ENCODE measurements at regions not wholly inside any gene's neighbourhood (a gene's known extent, or its start where the extent isn't known, plus 50 kb on each side); places are given as distances from the start of the nearest gene placed in this dataset.

DNA sequence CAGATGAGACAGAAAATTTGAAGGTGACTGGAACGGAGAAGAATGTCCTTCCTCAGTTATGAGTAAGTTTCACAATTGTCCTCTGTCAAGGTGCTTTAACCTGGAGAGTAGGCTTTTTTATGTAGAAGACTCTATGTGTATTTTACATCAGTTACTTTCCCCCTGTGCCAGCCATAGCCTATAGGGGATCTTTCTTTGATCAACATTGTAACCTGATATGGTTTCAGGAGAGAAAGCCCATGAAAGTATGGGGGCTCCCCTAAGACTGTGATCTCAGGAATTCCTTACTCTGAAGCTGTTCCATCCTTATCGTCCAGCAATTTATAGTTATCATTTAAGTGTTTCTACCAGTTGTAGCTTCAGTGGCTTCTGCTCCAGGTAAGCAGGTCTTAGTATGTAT lies 1076.3 kb upstream of the EPHA6 start:
- TF ChIP-seq, protein P1, sequence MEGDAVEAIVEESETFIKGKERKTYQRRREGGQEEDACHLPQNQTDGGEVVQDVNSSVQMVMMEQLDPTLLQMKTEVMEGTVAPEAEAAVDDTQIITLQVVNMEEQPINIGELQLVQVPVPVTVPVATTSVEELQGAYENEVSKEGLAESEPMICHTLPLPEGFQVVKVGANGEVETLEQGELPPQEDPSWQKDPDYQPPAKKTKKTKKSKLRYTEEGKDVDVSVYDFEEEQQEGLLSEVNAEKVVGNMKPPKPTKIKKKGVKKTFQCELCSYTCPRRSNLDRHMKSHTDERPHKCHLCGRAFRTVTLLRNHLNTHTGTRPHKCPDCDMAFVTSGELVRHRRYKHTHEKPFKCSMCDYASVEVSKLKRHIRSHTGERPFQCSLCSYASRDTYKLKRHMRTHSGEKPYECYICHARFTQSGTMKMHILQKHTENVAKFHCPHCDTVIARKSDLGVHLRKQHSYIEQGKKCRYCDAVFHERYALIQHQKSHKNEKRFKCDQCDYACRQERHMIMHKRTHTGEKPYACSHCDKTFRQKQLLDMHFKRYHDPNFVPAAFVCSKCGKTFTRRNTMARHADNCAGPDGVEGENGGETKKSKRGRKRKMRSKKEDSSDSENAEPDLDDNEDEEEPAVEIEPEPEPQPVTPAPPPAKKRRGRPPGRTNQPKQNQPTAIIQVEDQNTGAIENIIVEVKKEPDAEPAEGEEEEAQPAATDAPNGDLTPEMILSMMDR (IDR thresholded peaks at IDR 0.05), result no peak
- TF ChIP-seq POLR2A (IDR thresholded peaks at IDR 0.05), result no peak
